WI38 (cell line): ENCODE measurements at regions not wholly inside any gene's neighbourhood (a gene's known extent, or its start where the extent isn't known, plus 50 kb on each side); places are given as distances from the start of the nearest gene placed in this dataset.

ENCODE experiments used
- H3K4me3 ChIP-seq: 2 replicates; pipeline ENCODE4 v1.5.1; 2011; ENCODE audit warnings: low read depth, mild to moderate bottlenecking, control low read depth, low read length
- TF ChIP-seq, protein P1 (sequence below): IDR thresholded peaks from 2 replicates; pipeline ENCODE4 v1.5.1; 2012; ENCODE audit warnings: low read depth, mild to moderate bottlenecking, control low read depth, low read length

DNA sequence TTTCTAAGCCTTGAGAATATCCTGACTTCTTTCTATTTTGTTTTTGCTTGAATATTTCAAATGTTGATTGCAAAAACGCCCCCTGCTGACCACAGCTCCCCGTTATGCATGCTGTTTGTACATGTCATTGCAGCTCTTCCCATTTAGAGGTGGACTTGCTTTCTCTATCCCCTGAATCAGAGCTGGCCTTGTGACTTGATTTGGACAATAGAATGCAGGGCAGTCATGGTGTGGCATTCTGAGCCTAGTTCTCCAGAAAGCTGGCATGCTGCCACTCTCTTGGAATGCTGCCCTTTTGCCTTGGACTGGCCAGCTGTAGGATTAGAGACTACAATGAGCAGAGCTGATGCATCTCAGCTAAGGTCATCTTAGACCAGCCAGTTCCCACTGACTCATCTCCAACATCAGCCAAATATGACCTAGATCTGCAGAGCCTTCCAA lies 1561.5 kb downstream of the MRPL39 start:
- no peak overlapping the region for H3K4me3 ChIP-seq
- TF ChIP-seq, protein P1, sequence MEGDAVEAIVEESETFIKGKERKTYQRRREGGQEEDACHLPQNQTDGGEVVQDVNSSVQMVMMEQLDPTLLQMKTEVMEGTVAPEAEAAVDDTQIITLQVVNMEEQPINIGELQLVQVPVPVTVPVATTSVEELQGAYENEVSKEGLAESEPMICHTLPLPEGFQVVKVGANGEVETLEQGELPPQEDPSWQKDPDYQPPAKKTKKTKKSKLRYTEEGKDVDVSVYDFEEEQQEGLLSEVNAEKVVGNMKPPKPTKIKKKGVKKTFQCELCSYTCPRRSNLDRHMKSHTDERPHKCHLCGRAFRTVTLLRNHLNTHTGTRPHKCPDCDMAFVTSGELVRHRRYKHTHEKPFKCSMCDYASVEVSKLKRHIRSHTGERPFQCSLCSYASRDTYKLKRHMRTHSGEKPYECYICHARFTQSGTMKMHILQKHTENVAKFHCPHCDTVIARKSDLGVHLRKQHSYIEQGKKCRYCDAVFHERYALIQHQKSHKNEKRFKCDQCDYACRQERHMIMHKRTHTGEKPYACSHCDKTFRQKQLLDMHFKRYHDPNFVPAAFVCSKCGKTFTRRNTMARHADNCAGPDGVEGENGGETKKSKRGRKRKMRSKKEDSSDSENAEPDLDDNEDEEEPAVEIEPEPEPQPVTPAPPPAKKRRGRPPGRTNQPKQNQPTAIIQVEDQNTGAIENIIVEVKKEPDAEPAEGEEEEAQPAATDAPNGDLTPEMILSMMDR, result no peak

DNA sequence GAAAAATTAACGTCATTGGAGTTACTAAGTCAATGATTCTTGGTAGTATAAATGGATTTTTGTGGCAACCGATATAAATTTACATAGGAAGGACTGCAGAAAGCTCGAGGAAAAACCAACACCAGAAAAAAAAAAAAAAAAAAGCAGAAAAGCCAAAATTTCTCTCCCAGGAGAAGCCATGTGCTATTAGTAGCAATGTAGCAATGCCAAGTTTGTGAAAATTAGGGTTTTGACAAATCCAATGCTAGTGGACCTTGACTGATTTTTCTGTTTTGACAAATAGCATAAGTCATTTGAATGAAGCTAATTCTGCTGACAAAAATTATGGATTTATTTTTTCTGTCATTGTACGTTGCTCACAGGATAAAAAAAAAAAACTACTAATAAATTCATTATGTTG lies 1561.9 kb downstream of the MRPL39 start:
- TF ChIP-seq, protein P1, result no peak
- no peak overlapping the region for H3K4me3 ChIP-seq

DNA sequence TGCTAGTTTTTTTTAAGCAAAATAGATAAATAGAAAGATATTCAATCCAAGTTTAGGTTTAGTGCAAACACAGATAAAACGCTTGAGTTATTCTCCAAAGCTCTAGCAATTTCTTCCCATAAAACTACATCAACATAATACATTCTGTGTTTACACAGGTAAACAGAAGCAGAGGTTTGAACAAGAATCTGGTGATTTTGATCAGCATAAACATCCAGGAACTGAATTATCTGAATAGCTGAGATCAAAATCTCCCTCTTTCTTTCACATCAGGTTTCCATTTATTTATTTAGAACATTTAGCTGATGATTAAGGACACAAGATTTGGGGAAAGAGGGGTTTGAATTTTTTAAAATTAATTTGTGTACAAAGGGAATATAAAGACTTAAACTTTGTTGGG lies 1564.6 kb downstream of the MRPL39 start:
- TF ChIP-seq, protein P1, result no peak
- H3K4me3 ChIP-seq, result no peak overlapping the region

DNA sequence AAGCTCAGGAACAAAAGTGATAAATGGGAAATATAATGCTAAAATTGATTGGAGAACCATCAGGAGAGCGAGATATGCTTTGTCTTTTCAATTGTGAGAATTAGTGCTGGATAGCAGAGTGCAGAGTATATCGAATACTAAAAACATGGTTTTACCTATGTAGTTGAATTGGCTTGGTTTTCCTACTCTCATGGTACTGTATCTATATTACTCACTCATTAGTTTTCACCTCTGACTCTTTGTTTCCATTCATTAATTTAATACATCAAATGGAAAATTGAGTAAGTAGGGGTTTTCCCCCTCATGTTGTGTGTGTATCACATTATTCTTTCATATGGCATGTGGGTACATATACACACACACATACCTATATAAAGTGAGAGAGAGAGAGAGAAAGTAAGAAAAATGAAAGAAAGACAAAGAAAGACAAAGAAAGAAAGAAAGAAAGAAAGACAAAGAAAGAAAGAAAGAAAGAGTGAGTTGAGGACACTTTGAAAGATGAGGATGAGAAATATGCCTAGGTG lies 1574.5 kb downstream of the MRPL39 start:
- TF ChIP-seq, protein P1, result no peak
- no peak overlapping the region for H3K4me3 ChIP-seq

DNA sequence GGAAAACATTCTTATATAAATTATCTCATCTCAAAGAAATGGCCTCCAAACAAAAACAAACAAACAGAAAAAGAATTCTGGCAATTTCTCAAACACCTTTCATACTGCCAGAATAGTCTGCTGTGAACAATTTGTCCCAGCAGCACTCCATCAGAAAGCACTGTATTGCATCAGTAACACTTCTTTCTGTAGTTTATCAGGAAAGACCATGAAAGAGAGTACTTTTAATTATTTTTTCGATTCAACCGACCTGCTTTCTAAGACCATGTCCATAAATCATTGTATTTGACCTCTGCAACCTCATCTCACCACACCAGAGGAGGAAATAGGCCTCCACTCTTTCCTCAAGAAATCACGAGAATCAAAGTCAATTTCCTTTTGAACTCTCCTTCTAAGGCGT lies 1579.9 kb downstream of the MRPL39 start:
- H3K4me3 ChIP-seq, result no peak overlapping the region
- TF ChIP-seq, protein P1, result no peak

DNA sequence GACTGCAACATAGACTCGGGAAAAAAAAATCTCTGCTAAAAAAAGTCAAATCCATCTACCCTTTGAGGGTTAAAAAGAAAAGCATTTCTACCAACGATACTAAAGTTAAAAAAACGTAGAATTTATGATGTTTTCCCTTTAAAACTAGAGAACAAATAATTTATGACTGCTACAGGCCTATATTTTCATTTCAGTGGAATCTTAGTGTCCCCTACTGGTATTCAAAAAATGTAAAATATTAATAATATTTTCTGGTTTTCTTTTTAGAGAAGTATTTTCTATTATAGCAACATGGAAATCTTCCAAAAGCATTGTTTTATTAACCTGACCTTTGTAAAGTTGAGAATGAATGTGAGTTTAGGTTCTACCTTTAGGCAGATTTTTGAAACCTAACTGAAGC lies 1582.2 kb downstream of the MRPL39 start:
- H3K4me3 ChIP-seq, result no peak overlapping the region
- TF ChIP-seq, protein P1, result no peak

DNA sequence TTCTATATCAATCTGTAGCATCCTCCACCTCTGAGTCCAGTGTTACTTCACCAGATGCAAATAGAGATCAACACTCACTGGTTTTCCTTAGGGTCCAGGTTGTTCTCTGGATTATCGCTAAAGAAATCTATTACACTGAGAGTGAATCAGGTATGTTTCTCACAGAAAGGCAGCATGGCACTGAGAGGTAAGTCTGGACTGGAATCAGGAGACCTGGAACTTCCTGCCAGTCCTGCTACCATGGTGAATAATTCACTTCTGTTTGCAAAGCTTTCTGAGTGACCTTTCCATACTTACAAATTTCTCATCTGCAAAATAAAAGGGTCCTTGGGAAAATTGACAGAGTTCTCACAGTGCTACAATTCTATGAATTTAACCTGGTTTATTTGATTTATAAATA lies 1583.3 kb downstream of the MRPL39 start:
- H3K4me3 ChIP-seq, result no peak overlapping the region
- TF ChIP-seq, protein P1, result no peak
